Activated CD4-positive, alpha-beta T cell treated with anti-CD3 and anti-CD28 coated beads, Interleukin-2, amount 10 ng/mL, durations not matched to agents 7 days and 5 days (primary cell): ENCODE measurements at regions not wholly inside any gene's neighbourhood (a gene's known extent, or its start where the extent isn't known, plus 50 kb on each side); places are given as distances from the start of the nearest gene placed in this dataset.

ENCODE experiments used
- CTCF ChIA-PET: fragments of 350-600 bp; sonication (Branson Sonifier 250); formaldehyde crosslinking; loops from one replicate; lab custom pipeline; 2021; ENCODE audit warnings: antibody characterized with exemption; lab: Charles Lee
- POLR2A ChIA-PET: fragments of 350-600 bp; sonication (Branson Sonifier 250); formaldehyde crosslinking; loops from one replicate; lab custom pipeline; 2021; ENCODE audit warnings: antibody characterized with exemption; lab: Charles Lee
- DNase-seq: peaks from one replicate; pipeline ENCODE4 v3.0.0-alpha.2; 2020
- H3K27ac Mint-ChIP-seq: one replicate; pipeline ENCODE4 v1.8.0; 2021; ENCODE audit warnings: mild to moderate bottlenecking, moderate library complexity, mixed read lengths
- H3K27me3 Mint-ChIP-seq: one replicate; pipeline ENCODE4 v1.8.0; 2021; ENCODE audit warnings: mixed read lengths
- H3K36me3 Mint-ChIP-seq: one replicate; pipeline ENCODE4 v1.8.0; 2021; ENCODE audit warnings: low read depth, mixed read lengths
- H3K4me1 Mint-ChIP-seq: one replicate; pipeline ENCODE4 v1.8.0; 2021; ENCODE audit warnings: mixed read lengths
- H3K4me3 Mint-ChIP-seq: one replicate; pipeline ENCODE4 v1.8.0; 2021; ENCODE audit warnings: mild to moderate bottlenecking, moderate library complexity, mixed read lengths
- H3K9me3 Mint-ChIP-seq: one replicate; pipeline ENCODE4 v1.8.0; 2021; ENCODE audit warnings: mixed read lengths

GRCh38 chr1:243996223-243996622 is 54.9 kb upstream of the ZBTB18 start:
- POLR2A ChIA-PET = no interaction called here
- H3K9me3 Mint-ChIP-seq = peaks cover 11% of the 10 kb centered on the region
- DNase-seq = no peak
- H3K27ac Mint-ChIP-seq = no peak overlapping the region
- no peaks in the 10 kb centered on the region for H3K4me1 Mint-ChIP-seq
- no peak overlapping the region for H3K4me3 Mint-ChIP-seq
- H3K27me3 Mint-ChIP-seq = no peaks in the 10 kb centered on the region
- H3K36me3 Mint-ChIP-seq = no peaks in the 10 kb centered on the region
- CTCF ChIA-PET = no interaction called here

DNA sequence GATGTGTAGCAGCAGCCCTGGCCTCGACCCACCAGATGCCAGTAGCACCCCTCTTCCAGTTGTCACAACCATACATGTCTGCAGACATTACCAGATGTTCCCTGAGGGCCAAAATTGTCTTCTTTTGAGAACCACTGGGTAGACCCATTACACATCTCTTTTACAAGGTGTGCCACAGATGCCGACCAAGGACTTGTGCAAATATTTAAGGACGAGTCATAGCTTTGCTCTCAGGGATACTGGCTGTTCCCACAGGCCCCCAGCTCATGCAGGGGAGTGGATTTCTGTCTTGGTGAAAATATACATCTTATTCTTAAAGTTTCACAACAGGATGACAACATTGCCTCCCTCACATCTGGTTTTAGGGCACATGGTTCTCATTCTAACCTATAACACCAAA is 59.4 kb upstream of the ZBTB18 start:
- Mint-ChIP-seq H3K4me1 (no peaks in the 10 kb centered on the region), H3K9me3 (peaks cover 16% of the 10 kb centered on the region), H3K36me3 (no peaks in the 10 kb centered on the region), H3K27me3 (no peaks in the 10 kb centered on the region), H3K4me3 (no peak overlapping the region), H3K27ac (no peak overlapping the region)
- CTCF ChIA-PET = no interaction called here
- DNase-seq = no peak
- POLR2A ChIA-PET = no interaction called here

DNA sequence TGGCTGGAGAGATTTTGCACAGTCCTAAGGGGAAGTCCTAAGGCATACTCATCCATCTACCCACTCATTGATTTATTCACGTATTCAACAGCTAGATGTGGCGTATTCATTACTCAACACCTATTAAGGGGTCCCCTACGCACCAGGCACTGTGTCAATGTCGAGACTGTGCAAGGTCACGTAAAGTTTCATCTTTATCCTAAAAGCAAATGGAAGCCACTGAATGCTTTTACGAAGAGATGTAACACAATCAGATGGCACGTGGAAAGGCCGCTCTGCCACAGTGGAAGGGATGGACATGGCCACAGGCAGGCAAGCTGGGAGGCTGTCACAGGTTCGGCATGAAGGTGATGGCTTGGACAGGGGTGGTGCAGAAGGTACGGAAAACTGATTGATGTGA is 66.3 kb upstream of the ZBTB18 start:
- CTCF ChIA-PET = interaction anchor here (1.0 kb wide), 1 partner anchor 12 kb away, joined by 3 read pairs; no protein-coding TSS in a partner anchor
- POLR2A ChIA-PET = no interaction called here
- peaks cover 2% of the 10 kb centered on the region for H3K9me3 Mint-ChIP-seq

DNA sequence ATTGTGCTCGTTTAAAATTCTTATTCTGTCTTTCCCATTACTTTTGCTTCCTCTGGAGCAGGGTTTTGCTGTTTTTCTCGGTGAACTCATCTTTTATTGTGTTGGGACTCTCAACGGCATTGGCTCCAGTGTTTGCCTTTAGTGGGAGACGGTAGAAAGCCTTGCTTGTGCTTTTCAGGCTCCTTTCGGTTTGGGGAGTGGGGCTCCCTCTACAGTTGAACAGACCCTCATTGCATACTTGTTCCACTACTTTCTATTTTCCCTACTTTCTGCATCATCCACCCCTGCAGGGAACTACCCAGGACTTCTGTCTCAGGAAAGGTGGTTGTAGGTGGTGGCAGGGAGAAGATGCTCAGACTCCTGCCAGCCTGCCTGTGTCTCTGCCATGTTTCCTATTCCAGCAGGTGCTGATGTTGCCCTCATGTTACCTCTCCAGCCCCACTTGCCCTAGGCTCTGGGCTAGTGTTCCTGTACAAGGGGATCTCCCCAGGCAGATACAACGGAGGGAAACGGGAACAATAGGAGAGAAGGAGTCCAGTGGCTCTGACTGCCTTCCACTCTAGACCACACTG is 68.5 kb upstream of the ZBTB18 start:
- no peak for DNase-seq
- H3K36me3 Mint-ChIP-seq = no peaks in the 10 kb centered on the region
- no peak overlapping the region for H3K27ac Mint-ChIP-seq
- no peaks in the 10 kb centered on the region for H3K27me3 Mint-ChIP-seq
- no peak overlapping the region for H3K4me3 Mint-ChIP-seq
- CTCF ChIA-PET = no interaction called here
- POLR2A ChIA-PET = no interaction called here
- no peaks in the 10 kb centered on the region for H3K9me3 Mint-ChIP-seq
- no peaks in the 10 kb centered on the region for H3K4me1 Mint-ChIP-seq

More for the DNA sequence above, 66.3 kb upstream of the ZBTB18 start:
- no peaks in the 10 kb centered on the region for H3K36me3 Mint-ChIP-seq
- DNase-seq = no peak
- H3K4me3 Mint-ChIP-seq = no peak overlapping the region
- no peaks in the 10 kb centered on the region for H3K27me3 Mint-ChIP-seq
- H3K4me1 Mint-ChIP-seq = no peaks in the 10 kb centered on the region
- no peak overlapping the region for H3K27ac Mint-ChIP-seq

DNA sequence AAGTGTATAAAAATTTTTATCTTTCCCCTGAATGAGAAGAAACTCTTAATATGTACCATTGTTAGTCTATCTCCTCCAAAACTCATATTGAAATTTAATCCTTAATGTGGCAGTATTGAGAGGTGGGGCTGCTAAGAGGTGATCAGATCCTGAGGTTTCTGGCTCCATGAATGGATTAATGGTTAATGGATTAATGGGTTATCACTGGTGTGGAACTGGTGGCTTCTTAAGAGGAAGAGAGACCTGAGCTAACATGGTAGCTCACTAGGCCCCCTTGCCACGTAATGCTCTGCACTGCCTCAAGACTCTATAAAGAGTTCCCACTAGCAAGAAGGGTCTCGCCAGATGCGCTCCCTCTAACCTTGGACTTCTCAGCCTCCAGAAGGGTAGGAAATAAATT is 70.6 kb upstream of the ZBTB18 start:
- ChIA-PET POLR2A (no interaction called here), CTCF (no interaction called here)
- Mint-ChIP-seq H3K27ac (no peak overlapping the region), H3K4me1 (no peaks in the 10 kb centered on the region), H3K36me3 (no peaks in the 10 kb centered on the region), H3K27me3 (no peaks in the 10 kb centered on the region), H3K4me3 (no peak overlapping the region), H3K9me3 (no peaks in the 10 kb centered on the region)
- no peak for DNase-seq

DNA sequence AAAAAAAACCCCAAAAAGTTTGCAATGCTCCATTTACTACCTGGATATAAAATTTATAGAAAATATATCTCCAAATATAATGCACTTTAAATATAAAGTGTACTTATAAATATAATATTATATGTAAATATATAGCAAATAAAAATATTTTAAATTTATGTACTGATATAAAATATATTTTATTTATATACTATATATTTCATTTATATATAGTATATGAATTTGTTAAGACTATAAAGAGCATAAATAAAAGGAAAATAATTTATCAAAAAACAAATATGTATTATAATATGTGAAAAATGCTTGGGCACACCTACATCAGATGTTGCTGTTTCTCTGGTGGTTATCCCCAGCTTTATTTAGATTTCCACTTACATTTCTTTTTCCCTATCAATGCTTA is 71.0 kb upstream of the ZBTB18 start:
- ChIA-PET CTCF (no interaction called here), POLR2A (no interaction called here)
- Mint-ChIP-seq H3K36me3 (no peaks in the 10 kb centered on the region), H3K4me3 (no peak overlapping the region), H3K27me3 (no peaks in the 10 kb centered on the region), H3K4me1 (no peaks in the 10 kb centered on the region), H3K27ac (no peak overlapping the region), H3K9me3 (no peaks in the 10 kb centered on the region)
- no peak for DNase-seq

- CTCF ChIA-PET = no interaction called here
- H3K9me3 Mint-ChIP-seq = no peaks in the 10 kb centered on the region
- H3K27me3 Mint-ChIP-seq = no peaks in the 10 kb centered on the region
- no peaks in the 10 kb centered on the region for H3K36me3 Mint-ChIP-seq
- DNase-seq = no peak
- no peak overlapping the region for H3K4me3 Mint-ChIP-seq
- H3K4me1 Mint-ChIP-seq = no peaks in the 10 kb centered on the region
- POLR2A ChIA-PET = no interaction called here
- H3K27ac Mint-ChIP-seq = no peak overlapping the region
Observed at GRCh38 chr1:243979396-243979795, 71.7 kb upstream of the ZBTB18 start.

DNA sequence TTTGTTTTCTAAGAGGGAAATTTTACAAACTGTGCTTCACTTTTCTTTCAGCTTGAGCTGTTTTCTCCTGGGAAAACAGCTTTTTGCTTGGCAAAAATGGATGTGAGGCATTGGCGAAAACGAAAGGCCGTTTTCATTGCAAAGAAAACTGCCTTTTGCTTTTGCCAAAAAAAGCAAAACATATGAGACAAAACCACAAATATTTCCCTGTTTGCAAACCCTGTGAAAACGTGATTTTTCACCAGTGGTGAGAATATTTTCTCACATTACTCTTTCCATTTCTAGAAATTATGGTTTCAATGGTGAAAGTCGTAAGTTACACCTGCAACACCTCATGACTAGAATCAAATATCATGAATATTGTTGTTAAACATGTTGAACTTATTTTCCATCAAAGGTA is 74.0 kb upstream of the ZBTB18 start:
- Mint-ChIP-seq H3K4me3 (no peak overlapping the region), H3K4me1 (no peaks in the 10 kb centered on the region), H3K9me3 (no peaks in the 10 kb centered on the region), H3K36me3 (no peaks in the 10 kb centered on the region), H3K27me3 (no peaks in the 10 kb centered on the region), H3K27ac (no peak overlapping the region)
- ChIA-PET POLR2A (no interaction called here), CTCF (no interaction called here)
- no peak for DNase-seq

DNA sequence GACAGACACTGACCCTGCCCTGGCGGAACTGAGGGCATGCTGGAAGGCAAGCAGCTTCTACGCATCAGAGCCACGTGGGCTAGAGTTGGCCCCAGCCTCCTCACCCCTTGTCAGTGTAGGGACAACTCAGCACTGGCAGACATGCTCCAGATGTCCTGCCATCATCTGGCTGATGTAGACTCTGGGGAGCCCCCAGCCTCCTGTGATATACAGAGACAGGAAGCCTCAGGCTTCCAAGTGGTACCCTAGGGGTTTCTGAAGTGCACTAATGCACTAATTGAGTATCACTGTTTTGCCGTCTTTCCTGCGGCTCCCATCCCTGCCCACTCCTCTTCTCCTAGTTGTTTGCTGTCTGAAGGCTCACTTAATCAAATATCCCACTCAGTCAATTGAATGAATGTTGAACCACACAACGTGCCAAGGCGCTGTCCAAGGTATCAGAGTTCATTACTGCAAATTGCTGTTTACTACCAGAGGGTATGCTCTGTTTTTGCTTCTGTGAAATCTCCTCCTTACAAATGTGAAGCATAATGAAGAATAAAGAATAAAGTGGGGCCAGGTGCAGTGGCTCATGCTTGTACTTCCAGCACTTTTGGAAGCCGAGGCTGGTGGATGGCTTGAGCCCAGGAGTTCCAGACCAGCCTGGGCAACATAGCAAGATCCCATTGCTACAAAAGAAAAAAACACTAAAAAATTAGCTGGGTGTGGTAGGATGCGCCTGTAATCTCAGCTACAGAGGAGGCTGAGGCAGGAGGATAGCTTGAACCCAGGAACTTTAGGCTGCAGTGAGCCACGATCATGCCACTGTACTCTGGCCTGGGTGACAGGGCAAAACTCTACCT is 76.4 kb upstream of the ZBTB18 start:
- Mint-ChIP-seq H3K4me3 (no peak overlapping the region), H3K27ac (no peak overlapping the region), H3K9me3 (no peaks in the 10 kb centered on the region), H3K4me1 (no peaks in the 10 kb centered on the region), H3K27me3 (no peaks in the 10 kb centered on the region), H3K36me3 (no peaks in the 10 kb centered on the region)
- CTCF ChIA-PET = no interaction called here
- no peak for DNase-seq
- POLR2A ChIA-PET = interaction anchor here (0.7 kb wide), 1 partner anchor 30 kb away, joined by 6 read pairs; no protein-coding TSS in a partner anchor

DNA sequence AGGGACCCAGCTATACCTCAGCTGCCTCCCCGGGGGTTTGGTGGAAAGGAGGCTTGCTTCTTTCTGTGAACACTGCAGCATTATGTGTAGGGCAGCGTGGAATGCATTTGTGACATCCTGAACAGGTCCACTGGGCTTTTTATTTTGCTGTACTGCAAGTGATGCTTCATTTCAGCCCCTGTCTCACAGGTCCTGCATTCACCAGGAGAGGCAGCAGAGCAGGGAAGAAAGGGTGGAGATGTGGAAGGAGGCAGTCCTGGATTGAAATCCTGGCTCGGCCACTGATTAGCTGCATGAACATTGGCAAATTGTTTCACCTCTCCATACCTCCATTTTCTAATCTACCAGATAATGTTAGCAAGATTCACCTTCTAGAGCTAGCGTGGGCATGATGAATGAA is 77.9 kb upstream of the ZBTB18 start:
- Mint-ChIP-seq H3K9me3 (no peaks in the 10 kb centered on the region), H3K27ac (no peak overlapping the region)
- POLR2A ChIA-PET = no interaction called here

GRCh38 chr1:243970077-243970476 is 81.0 kb upstream of the ZBTB18 start:
- CTCF ChIA-PET = no interaction called here
- Mint-ChIP-seq H3K9me3 (no peaks in the 10 kb centered on the region), H3K36me3 (no peaks in the 10 kb centered on the region), H3K27me3 (peaks cover 4% of the 10 kb centered on the region), H3K4me1 (no peaks in the 10 kb centered on the region), H3K27ac (no peak overlapping the region), H3K4me3 (no peak overlapping the region)
- POLR2A ChIA-PET = interaction anchor here (0.7 kb wide), 1 partner anchor 584 kb away, joined by 4 read pairs; no protein-coding TSS in a partner anchor
- no peak for DNase-seq

More for the DNA sequence above, 77.9 kb upstream of the ZBTB18 start:
- no peaks in the 10 kb centered on the region for H3K4me1 Mint-ChIP-seq
- CTCF ChIA-PET = interaction anchor here (1.2 kb wide), 1 partner anchor 11 kb away, joined by 3 read pairs; no protein-coding TSS in a partner anchor
- no peaks in the 10 kb centered on the region for H3K36me3 Mint-ChIP-seq
- H3K27me3 Mint-ChIP-seq = peaks cover under 1% of the 10 kb centered on the region
- H3K4me3 Mint-ChIP-seq = no peak overlapping the region
- DNase-seq = no peak

DNA sequence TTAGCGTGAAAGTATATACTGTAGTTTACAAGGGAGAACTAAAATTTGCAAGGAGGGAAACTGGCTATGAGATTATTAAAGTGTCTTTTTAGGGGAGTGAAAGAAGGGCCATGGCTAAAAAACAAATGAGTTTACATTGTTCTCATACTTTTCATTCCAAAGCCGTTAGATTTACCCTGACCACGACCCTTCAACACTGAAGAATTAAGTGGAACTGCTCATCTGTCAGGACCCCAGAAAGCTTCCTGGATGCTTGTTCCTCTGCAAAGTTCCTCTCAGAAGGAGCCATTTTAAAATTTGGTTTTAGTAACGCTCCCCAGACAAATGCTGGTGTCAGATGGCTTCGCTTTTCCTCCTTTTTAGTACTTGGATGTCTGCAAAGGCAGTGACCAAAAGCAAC is 82.7 kb upstream of the ZBTB18 start:
- no peak overlapping the region for H3K4me3 Mint-ChIP-seq
- CTCF ChIA-PET = interaction anchor here (0.8 kb wide), 1 partner anchor 82 kb away, joined by 3 read pairs; no protein-coding TSS in a partner anchor
- H3K36me3 Mint-ChIP-seq = no peaks in the 10 kb centered on the region
- H3K4me1 Mint-ChIP-seq = no peaks in the 10 kb centered on the region
- DNase-seq = no peak
- no peak overlapping the region for H3K27ac Mint-ChIP-seq
- H3K9me3 Mint-ChIP-seq = no peaks in the 10 kb centered on the region
- POLR2A ChIA-PET = no interaction called here
- peaks cover 6% of the 10 kb centered on the region for H3K27me3 Mint-ChIP-seq

DNA sequence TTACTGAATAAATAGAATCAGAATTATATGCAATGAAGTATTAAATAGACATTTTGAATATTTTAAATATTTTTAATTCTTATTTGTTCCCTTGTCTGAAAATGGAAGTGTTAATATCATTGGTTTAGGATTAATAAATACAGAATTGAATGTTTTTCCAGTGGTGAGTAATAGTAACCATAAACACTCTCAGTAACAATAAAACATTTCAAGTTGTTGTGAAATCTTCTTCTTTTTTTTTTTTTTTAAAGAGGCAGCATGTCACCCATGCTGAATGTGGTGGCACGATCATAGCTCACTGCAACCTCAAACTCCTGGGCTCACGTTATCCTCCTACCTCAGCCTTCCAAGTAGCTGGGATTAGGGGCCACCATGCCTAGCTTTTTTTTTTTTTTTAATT is 86.2 kb upstream of the ZBTB18 start:
- no peaks in the 10 kb centered on the region for H3K9me3 Mint-ChIP-seq
- DNase-seq = no peak
- H3K4me1 Mint-ChIP-seq = no peaks in the 10 kb centered on the region
- ChIA-PET POLR2A (no interaction called here), CTCF (interaction anchor here (0.6 to 0.7 kb wide), 3 partner anchors 10 to 516 kb away, joined by 4 to 7 read pairs (median 5); no protein-coding TSS in a partner anchor)
- peaks cover 7% of the 10 kb centered on the region for H3K27me3 Mint-ChIP-seq
- no peak overlapping the region for H3K27ac Mint-ChIP-seq
- H3K36me3 Mint-ChIP-seq = no peaks in the 10 kb centered on the region
- no peak overlapping the region for H3K4me3 Mint-ChIP-seq
